ENCODE measurements at regions not wholly inside any gene's neighbourhood (a gene's known extent, or its start where the extent isn't known, plus 50 kb on each side); places are given as distances from the start of the nearest gene placed in this dataset.

DNA sequence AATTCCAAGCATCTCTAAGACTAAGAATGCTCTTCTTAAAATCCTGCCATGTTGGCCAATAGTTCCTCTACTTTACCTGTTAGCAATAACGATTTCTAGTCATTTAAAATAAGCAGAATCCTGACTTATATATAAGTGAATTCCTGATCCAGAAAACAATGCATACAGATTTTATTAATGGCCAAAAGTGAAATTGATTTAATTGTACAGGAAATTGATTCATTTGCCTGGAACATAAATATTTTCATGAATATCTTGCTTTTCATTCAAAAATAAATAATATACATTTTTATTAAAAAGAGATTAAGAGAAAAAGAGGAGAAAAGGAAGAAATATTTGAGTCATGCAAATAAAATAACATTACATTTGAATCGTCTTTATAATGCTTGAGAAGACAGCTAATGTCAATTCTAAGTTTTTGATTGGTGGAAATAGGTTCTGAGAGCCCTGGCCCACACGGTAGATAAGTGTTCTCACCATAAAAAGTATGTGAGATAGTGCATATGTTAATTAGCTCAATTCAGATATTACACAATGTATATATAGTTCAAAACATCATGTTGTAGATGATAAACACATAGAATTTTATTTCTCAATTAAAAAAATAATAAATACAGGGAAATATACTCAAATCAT lies 323.2 kb upstream of the MIR17HG start:
- H3K27me3 ChIP-seq (ENCODE audit: control insufficient read depth, insufficient read depth, low read length): no peaks in the 10 kb centered on the region
- no peak overlapping the region for H3K9ac ChIP-seq (ENCODE audit: low read depth, low read length)
- H3K36me3 ChIP-seq (ENCODE audit: control insufficient read depth, insufficient read depth, low read length): no peaks in the 10 kb centered on the region
- H3K9me3 ChIP-seq (ENCODE audit: control insufficient read depth, insufficient read depth, low read length): no peaks in the 10 kb centered on the region
- H3K4me1 ChIP-seq (ENCODE audit: control insufficient read depth, insufficient read depth, low read length): no peaks in the 10 kb centered on the region
- H3K4me3 ChIP-seq (ENCODE audit: low read depth, low read length): no peak overlapping the region

DNA sequence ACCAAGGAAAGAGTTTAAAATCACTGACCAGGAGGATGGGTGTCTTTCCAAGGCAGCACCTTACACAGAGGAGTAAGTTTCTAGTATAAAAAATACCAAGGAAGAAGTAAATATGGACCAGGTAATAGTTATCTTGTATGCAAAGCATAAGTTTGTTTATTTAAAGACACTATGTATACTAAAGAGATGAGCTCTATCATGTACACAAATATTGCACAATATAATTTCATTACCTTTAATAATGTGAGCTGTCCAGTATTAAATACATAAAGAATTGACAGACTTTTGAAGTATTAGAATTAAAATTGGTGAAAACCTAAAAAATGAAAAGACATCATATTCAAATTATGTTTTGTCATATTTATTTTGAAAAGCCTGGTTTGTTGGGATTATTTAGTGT lies 322.0 kb upstream of the MIR17HG start:
- no peaks in the 10 kb centered on the region for H3K27me3 ChIP-seq (ENCODE audit: control insufficient read depth, insufficient read depth, low read length)
- H3K4me3 ChIP-seq (ENCODE audit: low read depth, low read length): no peak overlapping the region
- no peaks in the 10 kb centered on the region for H3K36me3 ChIP-seq (ENCODE audit: control insufficient read depth, insufficient read depth, low read length)
- no peaks in the 10 kb centered on the region for H3K9me3 ChIP-seq (ENCODE audit: control insufficient read depth, insufficient read depth, low read length)
- H3K4me1 ChIP-seq (ENCODE audit: control insufficient read depth, insufficient read depth, low read length): no peaks in the 10 kb centered on the region
- no peak overlapping the region for H3K9ac ChIP-seq (ENCODE audit: low read depth, low read length)

DNA sequence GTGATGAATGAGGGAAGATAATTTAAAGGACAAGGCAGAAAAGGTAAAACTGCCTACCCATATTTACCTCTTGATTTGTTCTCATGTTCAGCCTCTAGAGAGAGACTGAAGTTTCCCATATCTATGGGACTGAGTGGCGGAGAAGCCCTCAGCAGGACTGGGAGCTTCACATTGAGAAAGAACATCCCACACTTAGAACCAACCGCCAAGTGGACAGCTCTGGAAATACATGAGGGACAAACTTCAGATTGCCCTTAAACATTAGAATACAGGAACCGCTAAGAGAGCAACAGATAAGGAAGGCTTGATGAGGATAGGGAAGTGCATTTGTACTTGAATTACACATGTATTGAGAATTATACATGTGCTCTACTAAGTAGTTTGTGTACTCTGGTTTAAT lies 316.0 kb upstream of the MIR17HG start:
- Histone ChIP-seq H3K36me3 (ENCODE audit: control insufficient read depth, insufficient read depth, low read length) (no peaks in the 10 kb centered on the region), H3K4me3 (ENCODE audit: low read depth, low read length) (no peak overlapping the region), H3K9me3 (ENCODE audit: control insufficient read depth, insufficient read depth, low read length) (no peaks in the 10 kb centered on the region), H3K4me1 (ENCODE audit: control insufficient read depth, insufficient read depth, low read length) (no peaks in the 10 kb centered on the region), H3K27me3 (ENCODE audit: control insufficient read depth, insufficient read depth, low read length) (no peaks in the 10 kb centered on the region), H3K9ac (ENCODE audit: low read depth, low read length) (no peak overlapping the region)

DNA sequence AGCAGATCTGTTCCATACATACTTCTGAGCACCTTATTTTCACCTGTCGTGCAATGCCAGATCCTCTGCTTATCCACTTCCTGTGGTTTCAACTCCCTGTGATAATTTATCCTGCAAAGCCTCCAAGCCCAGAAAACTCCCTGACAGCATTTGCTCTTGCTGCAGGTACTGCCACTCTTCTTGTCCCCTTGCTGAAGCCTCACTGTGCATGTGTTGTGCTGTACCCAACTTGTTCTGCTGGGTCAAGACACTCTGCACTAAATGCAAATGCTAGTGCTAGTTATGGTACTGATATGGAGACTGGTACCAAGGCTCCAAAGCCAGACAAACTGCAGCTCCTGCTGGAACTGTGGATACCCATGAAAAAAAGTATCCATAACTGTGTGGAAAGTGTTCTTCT lies 315.4 kb upstream of the MIR17HG start:
- H3K36me3 ChIP-seq (ENCODE audit: control insufficient read depth, insufficient read depth, low read length): no peaks in the 10 kb centered on the region
- no peaks in the 10 kb centered on the region for H3K4me1 ChIP-seq (ENCODE audit: control insufficient read depth, insufficient read depth, low read length)
- no peak overlapping the region for H3K9ac ChIP-seq (ENCODE audit: low read depth, low read length)
- H3K27me3 ChIP-seq (ENCODE audit: control insufficient read depth, insufficient read depth, low read length): no peaks in the 10 kb centered on the region
- no peaks in the 10 kb centered on the region for H3K9me3 ChIP-seq (ENCODE audit: control insufficient read depth, insufficient read depth, low read length)
- H3K4me3 ChIP-seq (ENCODE audit: low read depth, low read length): no peak overlapping the region

DNA sequence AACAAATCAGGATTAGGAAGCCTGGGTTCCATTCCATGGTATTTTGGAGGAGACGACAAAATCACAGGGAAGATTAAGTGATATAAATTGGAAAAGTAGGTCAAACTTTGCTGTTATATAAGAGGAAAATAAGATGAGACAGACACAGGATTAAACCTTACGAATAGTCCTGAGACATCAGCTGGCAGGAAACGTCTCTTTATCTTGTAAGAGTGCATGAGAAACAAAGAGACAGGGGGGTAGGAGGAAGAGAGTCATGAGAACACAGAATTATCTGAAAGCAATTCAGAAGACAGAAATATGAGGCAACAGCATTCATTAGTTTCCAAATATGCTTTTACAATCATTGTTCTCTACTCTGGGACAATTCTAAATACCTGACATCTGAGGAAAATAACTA lies 310.6 kb upstream of the MIR17HG start:
- Histone ChIP-seq H3K9me3 (ENCODE audit: control insufficient read depth, insufficient read depth, low read length) (no peaks in the 10 kb centered on the region), H3K27me3 (ENCODE audit: control insufficient read depth, insufficient read depth, low read length) (no peaks in the 10 kb centered on the region), H3K4me3 (ENCODE audit: low read depth, low read length) (no peak overlapping the region), H3K36me3 (ENCODE audit: control insufficient read depth, insufficient read depth, low read length) (no peaks in the 10 kb centered on the region), H3K4me1 (ENCODE audit: control insufficient read depth, insufficient read depth, low read length) (no peaks in the 10 kb centered on the region), H3K9ac (ENCODE audit: low read depth, low read length) (no peak overlapping the region)

DNA sequence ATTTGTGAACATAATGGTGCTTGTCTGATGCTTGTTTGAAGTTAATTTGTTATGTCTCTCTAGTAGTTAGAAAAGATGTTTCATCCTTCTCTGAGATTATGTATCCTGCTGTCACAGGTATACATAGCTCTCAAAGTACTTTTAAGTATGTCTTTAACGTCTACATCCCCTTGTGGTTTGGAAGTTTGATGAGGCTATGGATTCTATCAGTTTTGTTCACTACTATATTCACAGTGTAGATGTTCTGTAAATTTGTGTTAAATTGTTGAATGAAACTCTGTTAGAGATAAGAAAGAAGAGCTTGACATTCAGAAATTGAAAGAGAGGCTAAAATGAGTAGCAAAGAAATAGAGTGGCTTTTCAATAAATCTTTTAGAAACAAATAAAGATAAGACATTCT lies 304.6 kb upstream of the MIR17HG start:
- Histone ChIP-seq H3K9me3 (ENCODE audit: control insufficient read depth, insufficient read depth, low read length) (no peaks in the 10 kb centered on the region), H3K4me1 (ENCODE audit: control insufficient read depth, insufficient read depth, low read length) (no peaks in the 10 kb centered on the region), H3K9ac (ENCODE audit: low read depth, low read length) (no peak overlapping the region), H3K36me3 (ENCODE audit: control insufficient read depth, insufficient read depth, low read length) (no peaks in the 10 kb centered on the region), H3K27me3 (ENCODE audit: control insufficient read depth, insufficient read depth, low read length) (no peaks in the 10 kb centered on the region), H3K4me3 (ENCODE audit: low read depth, low read length) (no peak overlapping the region)

DNA sequence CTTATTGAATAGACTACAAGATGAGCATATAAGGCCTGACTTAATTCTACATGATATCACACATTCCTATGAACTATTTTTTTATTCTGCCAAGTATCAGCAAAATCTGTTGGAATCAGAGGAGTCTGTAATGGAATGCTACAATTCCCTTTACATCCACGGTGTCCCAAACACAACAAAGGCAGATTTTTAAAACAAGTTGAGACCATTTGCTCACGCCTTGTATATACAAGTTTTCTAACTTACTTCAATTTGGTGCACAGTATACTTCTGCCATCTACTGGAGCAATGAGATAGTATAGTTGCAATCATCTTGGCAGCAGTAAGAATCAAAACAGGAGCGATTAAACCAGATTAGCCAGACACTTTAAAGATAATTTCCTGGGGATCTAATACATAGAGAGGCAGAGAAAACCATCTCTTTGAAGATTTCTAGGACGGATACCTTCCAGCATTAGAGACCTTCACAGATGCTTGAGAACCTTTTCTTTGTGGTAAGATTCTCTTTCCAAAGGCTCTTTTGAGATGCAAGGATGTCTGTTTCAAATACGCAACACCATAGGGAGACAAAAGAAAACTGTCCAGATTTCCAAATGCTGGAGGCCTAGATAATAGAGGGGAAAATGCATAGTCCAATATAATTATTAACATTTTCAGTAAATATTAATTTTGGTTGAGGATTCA lies 302.0 kb upstream of the MIR17HG start:
- H3K4me3 ChIP-seq (ENCODE audit: low read depth, low read length): no peak overlapping the region
- no peaks in the 10 kb centered on the region for H3K27me3 ChIP-seq (ENCODE audit: control insufficient read depth, insufficient read depth, low read length)
- H3K4me1 ChIP-seq (ENCODE audit: control insufficient read depth, insufficient read depth, low read length): no peaks in the 10 kb centered on the region
- no peaks in the 10 kb centered on the region for H3K9me3 ChIP-seq (ENCODE audit: control insufficient read depth, insufficient read depth, low read length)
- no peak overlapping the region for H3K9ac ChIP-seq (ENCODE audit: low read depth, low read length)
- no peaks in the 10 kb centered on the region for H3K36me3 ChIP-seq (ENCODE audit: control insufficient read depth, insufficient read depth, low read length)

DNA sequence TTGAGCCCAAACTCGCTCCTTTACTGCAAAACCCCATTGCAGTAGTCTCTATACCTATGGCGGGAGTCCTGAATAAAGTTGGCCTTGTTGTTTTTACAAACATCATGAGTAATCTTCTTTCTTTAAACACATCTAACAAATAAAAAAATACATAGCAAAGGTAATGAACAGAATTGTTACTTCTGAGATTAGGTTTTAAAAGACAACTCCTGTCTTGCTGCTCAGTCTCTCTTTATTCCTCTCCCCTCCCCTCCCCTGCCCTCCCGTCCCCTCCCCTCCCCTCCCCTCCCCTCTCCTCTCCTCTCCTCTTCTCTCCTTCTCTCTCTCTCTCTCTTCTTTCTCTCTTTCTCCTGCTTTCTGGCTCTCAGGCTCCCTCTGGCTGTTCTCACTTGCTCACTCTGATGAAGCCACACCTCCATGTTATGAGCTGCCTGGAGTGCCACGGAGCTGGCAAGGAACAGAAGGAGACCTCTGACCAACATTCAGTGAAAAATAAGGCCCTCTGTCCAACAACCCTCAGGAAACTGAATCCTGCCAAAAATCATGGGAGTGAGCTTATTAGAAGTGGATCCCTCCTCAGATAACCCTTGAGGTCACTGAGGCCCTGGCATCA lies 300.7 kb upstream of the MIR17HG start:
- no peaks in the 10 kb centered on the region for H3K27me3 ChIP-seq (ENCODE audit: control insufficient read depth, insufficient read depth, low read length)
- H3K9ac ChIP-seq (ENCODE audit: low read depth, low read length): no peak overlapping the region
- no peaks in the 10 kb centered on the region for H3K36me3 ChIP-seq (ENCODE audit: control insufficient read depth, insufficient read depth, low read length)
- H3K9me3 ChIP-seq (ENCODE audit: control insufficient read depth, insufficient read depth, low read length): no peaks in the 10 kb centered on the region
- no peak overlapping the region for H3K4me3 ChIP-seq (ENCODE audit: low read depth, low read length)
- no peaks in the 10 kb centered on the region for H3K4me1 ChIP-seq (ENCODE audit: control insufficient read depth, insufficient read depth, low read length)

DNA sequence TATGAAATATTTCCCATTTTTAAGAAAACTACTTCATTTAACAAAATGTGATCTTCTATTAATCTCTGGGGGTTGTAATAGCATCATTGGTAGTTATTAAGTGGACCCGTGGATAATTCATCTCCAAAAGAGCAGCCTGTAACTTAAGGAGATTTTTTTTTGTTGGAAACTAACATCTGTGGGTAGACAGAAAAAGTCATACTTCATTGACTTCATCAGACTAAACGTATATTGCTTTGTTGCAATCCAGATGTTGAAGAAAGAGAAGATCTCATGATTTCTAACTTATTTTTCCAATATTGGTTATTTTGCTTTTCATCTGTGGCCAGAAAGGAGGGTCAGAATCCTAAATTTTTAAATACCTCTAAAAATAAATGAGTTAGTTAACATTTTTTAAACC lies 296.5 kb upstream of the MIR17HG start:
- H3K9ac ChIP-seq (ENCODE audit: low read depth, low read length): no peak overlapping the region
- no peaks in the 10 kb centered on the region for H3K36me3 ChIP-seq (ENCODE audit: control insufficient read depth, insufficient read depth, low read length)
- no peaks in the 10 kb centered on the region for H3K9me3 ChIP-seq (ENCODE audit: control insufficient read depth, insufficient read depth, low read length)

DNA sequence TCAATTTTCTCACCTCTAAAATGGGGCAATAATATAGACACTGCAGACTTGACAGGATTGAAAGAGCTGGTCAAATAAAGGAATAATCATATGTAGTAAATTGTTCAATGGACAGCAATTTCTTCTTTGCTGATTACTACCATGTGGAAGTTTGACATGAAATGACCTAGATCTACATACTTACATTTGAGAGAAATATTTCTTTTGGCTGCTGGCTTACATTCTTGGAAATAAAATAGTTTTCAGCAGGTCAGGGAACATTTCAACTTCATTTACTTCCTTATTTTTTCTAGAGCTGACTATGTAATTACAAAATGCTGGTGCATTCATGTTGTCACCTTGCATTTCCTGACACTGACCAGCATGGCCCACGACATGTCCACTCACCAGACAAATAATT lies 294.6 kb upstream of the MIR17HG start:
- no peaks in the 10 kb centered on the region for H3K9me3 ChIP-seq (ENCODE audit: control insufficient read depth, insufficient read depth, low read length)
- H3K4me3 ChIP-seq (ENCODE audit: low read depth, low read length): no peak overlapping the region
- H3K9ac ChIP-seq (ENCODE audit: low read depth, low read length): no peak overlapping the region
- H3K4me1 ChIP-seq (ENCODE audit: control insufficient read depth, insufficient read depth, low read length): no peaks in the 10 kb centered on the region
- H3K36me3 ChIP-seq (ENCODE audit: control insufficient read depth, insufficient read depth, low read length): no peaks in the 10 kb centered on the region
- H3K27me3 ChIP-seq (ENCODE audit: control insufficient read depth, insufficient read depth, low read length): no peaks in the 10 kb centered on the region

More for the DNA sequence above, 296.5 kb upstream of the MIR17HG start:
- no peaks in the 10 kb centered on the region for H3K4me1 ChIP-seq (ENCODE audit: control insufficient read depth, insufficient read depth, low read length)
- no peak overlapping the region for H3K4me3 ChIP-seq (ENCODE audit: low read depth, low read length)
- no peaks in the 10 kb centered on the region for H3K27me3 ChIP-seq (ENCODE audit: control insufficient read depth, insufficient read depth, low read length)

DNA sequence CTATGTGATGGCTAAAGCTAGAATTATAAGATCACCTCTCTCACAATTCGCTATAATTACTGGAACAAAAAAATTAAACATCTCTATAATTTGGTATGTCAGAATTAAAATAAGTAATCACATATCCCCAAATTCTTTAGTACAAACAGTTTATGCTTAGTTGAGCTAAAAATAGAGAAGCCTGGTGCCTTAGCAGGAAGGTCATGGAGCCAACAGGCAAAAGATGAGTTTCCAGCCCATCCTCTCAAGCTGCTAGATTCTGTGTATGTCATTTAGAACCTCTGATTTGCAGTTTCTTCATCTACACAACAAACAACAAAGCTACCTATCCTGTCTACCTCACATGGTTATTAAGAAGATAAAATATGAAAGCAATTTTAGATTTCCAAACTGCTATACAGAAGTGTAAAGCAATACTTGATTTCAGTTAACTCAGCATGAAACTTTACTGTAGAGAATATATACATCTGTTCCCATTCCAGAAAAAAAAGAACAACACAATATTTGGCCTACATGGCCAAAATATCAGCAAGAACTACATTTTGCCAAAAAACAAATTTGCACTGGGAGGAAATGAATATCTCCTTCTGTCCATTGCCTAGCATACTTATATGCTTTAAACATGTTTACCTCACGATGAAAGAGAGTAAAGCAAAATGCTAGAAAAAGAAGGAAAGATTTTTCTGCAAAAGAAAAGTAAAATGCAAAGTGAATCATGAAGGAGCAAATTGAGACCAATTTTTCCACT lies 294.0 kb upstream of the MIR17HG start:
- H3K27me3 ChIP-seq (ENCODE audit: control insufficient read depth, insufficient read depth, low read length): no peaks in the 10 kb centered on the region
- no peaks in the 10 kb centered on the region for H3K9me3 ChIP-seq (ENCODE audit: control insufficient read depth, insufficient read depth, low read length)
- H3K9ac ChIP-seq (ENCODE audit: low read depth, low read length): no peak overlapping the region
- H3K4me1 ChIP-seq (ENCODE audit: control insufficient read depth, insufficient read depth, low read length): no peaks in the 10 kb centered on the region
- H3K4me3 ChIP-seq (ENCODE audit: low read depth, low read length): no peak overlapping the region
- no peaks in the 10 kb centered on the region for H3K36me3 ChIP-seq (ENCODE audit: control insufficient read depth, insufficient read depth, low read length)
